Kidney epithelial cell (primary cell): ENCODE measurements at regions not wholly inside any gene's neighbourhood (a gene's known extent, or its start where the extent isn't known, plus 50 kb on each side); places are given as distances from the start of the nearest gene placed in this dataset.
"Not testable (repeated sequence)": the region's sequence is repeated elsewhere in the genome, so short reads cannot be mapped to it uniquely, and the experiment has no call there.

Experiments
- DNase-seq: peaks from one replicate; pipeline ENCODE4 v3.0.0-alpha.2; 2010; ENCODE audit warnings: low read depth
- H3K27me3 ChIP-seq: 2 replicates; pipeline ENCODE4 v1.6.0; 2011; ENCODE audit warnings: low read length; ENCODE audit not compliant: control insufficient read depth, insufficient read depth
- H3K36me3 ChIP-seq: 2 replicates; pipeline ENCODE4 v1.5.1; 2011; ENCODE audit warnings: low read length; ENCODE audit not compliant: control insufficient read depth, insufficient read depth
- H3K4me3 ChIP-seq: 2 replicates; pipeline ENCODE4 v1.5.1; 2011; ENCODE audit warnings: low read depth, mild to moderate bottlenecking, control low read depth, low read length
- CTCF ChIP-seq: IDR thresholded peaks from 2 replicates; pipeline ENCODE4 v1.5.1; 2011; ENCODE audit warnings: mild to moderate bottlenecking, moderate library complexity, low read length, control low read depth, inconsistent platforms; ENCODE audit not compliant: insufficient read depth, poor library complexity, severe bottlenecking

DNA sequence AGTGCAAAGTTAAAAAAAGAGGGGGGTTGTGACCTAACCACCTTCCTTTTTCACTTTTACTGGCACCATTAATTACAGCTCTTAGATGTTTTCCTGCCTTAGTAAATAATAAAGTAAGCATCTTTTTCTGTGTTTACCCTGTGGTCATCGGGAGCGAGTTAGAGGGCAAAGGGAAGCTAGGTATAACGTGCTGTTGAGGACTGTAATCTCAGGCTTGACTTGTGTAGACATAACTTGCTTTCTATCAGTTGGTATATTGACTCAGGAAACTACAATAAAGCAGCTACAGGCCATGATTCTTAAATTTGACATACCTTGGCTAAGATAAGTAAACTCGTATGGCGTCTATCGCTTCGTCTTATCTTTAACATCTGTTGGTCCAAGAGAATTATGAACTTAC lies 509.8 kb upstream of the CHD1 start:
- H3K27me3 ChIP-seq: no peaks in the 10 kb centered on the region
- H3K36me3 ChIP-seq: no peaks in the 10 kb centered on the region
- no peak for TF ChIP-seq CTCF
- DNase-seq: no peak
- no peak overlapping the region for H3K4me3 ChIP-seq

GRCh38 chr5:99437986-99438385 lies 509.2 kb upstream of the CHD1 start:
- H3K27me3 ChIP-seq: no peaks in the 10 kb centered on the region
- no peak overlapping the region for H3K4me3 ChIP-seq
- TF ChIP-seq CTCF: no peak
- DNase-seq: no peak
- H3K36me3 ChIP-seq: no peaks in the 10 kb centered on the region

DNA sequence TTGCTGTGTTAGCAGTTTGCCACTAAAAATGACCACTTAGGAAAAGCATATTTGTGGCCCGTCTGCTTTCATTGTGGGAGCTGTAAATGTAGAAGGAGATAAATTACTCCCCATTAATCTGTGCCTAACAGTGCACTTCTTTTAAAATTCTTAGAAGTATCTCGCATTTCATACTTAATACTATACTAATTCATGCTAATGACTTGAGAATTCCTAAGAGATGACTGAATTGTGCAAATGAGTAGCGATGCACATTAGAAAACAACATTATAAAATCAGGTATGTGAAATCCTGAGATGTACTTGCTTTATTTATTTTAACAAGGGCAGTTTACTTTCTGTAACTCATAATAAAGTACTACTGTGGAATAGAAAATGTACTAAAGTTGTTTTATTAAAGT lies 494.6 kb upstream of the CHD1 start:
- H3K27me3 ChIP-seq, H3K4me3 ChIP-seq, H3K36me3 ChIP-seq, DNase-seq: not testable (repeated sequence)

- not testable (repeated sequence) for H3K4me3 ChIP-seq, DNase-seq, H3K27me3 ChIP-seq, H3K36me3 ChIP-seq
These were observed 489.8 kb upstream of the CHD1 start for GRCh38 chr5:99418640-99419039.

DNA sequence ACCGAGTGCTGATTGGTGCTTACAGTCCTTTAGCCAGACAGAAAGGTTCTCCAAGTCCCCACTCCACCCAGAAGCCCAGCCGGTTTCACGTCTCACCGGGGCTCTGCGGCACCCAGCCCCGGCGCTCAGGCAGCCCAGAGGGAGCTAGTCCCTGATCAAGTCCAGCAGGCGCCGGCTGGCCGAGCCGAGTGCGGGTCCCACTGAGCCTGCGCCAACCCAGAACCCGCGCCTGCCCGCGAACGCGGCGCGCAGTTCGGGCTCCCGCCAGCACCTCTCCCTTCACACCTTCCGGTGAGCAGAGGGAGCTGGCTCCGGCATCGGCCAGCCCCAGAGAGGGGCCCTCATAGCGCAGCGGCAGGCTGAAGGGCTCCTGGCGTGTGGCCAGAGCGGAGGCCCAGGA lies 481.6 kb upstream of the CHD1 start:
- DNase-seq, H3K36me3 ChIP-seq, H3K27me3 ChIP-seq, H3K4me3 ChIP-seq: not testable (repeated sequence)

DNA sequence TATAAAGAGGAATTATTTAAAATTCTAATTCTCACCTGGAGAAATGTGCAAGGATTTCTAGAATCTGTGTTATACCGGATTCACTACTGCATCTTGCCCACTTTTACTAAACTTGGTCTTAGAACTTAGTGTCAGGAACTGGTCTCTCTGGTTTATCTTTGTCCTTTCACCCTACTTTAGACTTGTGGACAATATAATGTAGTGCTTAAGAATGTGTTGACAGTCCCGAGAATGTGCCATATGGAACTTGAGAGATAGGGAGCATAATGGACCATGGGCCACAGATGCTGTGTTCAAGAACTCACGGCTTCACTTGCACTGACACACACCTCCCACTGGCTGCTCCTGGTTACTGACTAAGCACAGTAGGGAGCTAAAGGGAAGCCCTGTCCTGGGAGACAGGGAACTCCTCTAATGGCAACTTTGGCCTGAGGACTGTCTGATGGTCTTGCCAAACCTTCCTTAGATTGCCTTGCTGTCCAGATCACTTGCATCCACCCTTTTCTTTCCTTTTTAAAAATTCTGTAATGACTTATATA lies 476.0 kb upstream of the CHD1 start:
- H3K36me3 ChIP-seq, DNase-seq, H3K4me3 ChIP-seq, H3K27me3 ChIP-seq: not testable (repeated sequence)

- not testable (repeated sequence) for H3K36me3 ChIP-seq, DNase-seq, H3K4me3 ChIP-seq, H3K27me3 ChIP-seq
These were observed 471.8 kb upstream of the CHD1 start for GRCh38 chr5:99400571-99400970.

DNA sequence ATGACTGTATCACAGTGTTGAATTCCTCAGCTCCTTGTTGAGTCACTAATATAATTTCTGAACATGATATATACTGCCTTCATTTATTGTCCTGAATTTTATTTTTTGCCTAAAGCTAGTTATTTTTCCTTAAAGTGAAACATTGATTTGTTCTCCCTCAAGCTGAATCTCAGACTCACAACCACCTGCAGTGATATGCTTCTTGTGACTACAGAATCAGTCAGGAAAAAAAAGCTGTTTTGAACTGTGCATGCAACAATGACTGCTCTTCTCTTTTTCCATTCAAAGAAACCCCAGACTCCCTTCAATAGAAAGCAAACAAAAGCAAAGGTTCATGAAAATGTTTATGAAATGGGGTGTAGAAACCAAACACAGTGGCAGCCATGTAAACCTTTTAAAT lies 470.2 kb upstream of the CHD1 start:
- H3K4me3 ChIP-seq: no peak overlapping the region
- no peaks in the 10 kb centered on the region for H3K36me3 ChIP-seq
- DNase-seq: no peak
- TF ChIP-seq CTCF: no peak
- no peaks in the 10 kb centered on the region for H3K27me3 ChIP-seq
